Psoas muscle (tissue), 7 donors: ENCODE measurements at regions not wholly inside any gene's neighbourhood (a gene's known extent, or its start where the extent isn't known, plus 50 kb on each side); places are given as distances from the start of the nearest gene placed in this dataset.

Source experiments
- ATAC-seq, 4 donors: fragments of 200-7000 bp; cut with Tn5 transposase; one replicate each; pipeline ENCODE4 v1.9.1; 2020; ENCODE audit warnings: moderate library complexity in 3 of 4, mild to moderate bottlenecking in 2 of 4
- DNase-seq, 2 donors: peaks; one replicate each; pipeline ENCODE4 v3.0.0-alpha.2; 2020
- H3K27ac ChIP-seq: fragments of 200-600 bp; one replicate; pipeline ENCODE4 v1.8.0; 2022
- H3K27me3 ChIP-seq, 3 donors: fragments of 200-600 bp in 1 of 3; one replicate each; pipeline versions ENCODE4 v1.6.1 to v1.8.0; 2013 to 2022; ENCODE audit warnings: low read length in 2 of 3, mild to moderate bottlenecking in 2 of 3, moderate library complexity in 1 of 3; ENCODE audit not compliant: insufficient read depth in 3 of 3
- H3K36me3 ChIP-seq, 2 donors: fragments of 200-600 bp in 1 of 2; one replicate each; pipeline versions ENCODE4 v1.6.1 to v1.8.0; 2013 to 2022; ENCODE audit warnings: low read depth in 1 of 2, mild to moderate bottlenecking in 1 of 2, moderate library complexity in 1 of 2; ENCODE audit not compliant: insufficient read depth in 1 of 2
- H3K4me1 ChIP-seq: fragments of 200-600 bp; one replicate; pipeline ENCODE4 v1.8.0; 2022
- H3K4me3 ChIP-seq: fragments of 200-600 bp; one replicate; pipeline ENCODE4 v1.8.0; 2022; ENCODE audit warnings: mild to moderate bottlenecking
- H3K9me3 ChIP-seq: fragments of 200-600 bp; one replicate; pipeline ENCODE4 v1.8.0; 2022
- WGBS, 3 donors: extraction: QIAGEN DNeasy Blood & Tissue Kit; methylation state at CpG; one replicate each; pipeline versions ENCODE4 v1.1.6 to v1.1.7; 2013; 5-methylcytosine and 5-hydroxymethylcytosine counted together
- intact Hi-C, 2 donors: fragments of 100-400 bp; cut with DNase I; formaldehyde crosslinking; loops; one replicate each; pipeline versions ENCODE4 v1.11.0 to v1.14.2; 2022
- TF ChIP-seq, protein P1 (sequence below): fragments of 200-600 bp; IDR thresholded peaks from one replicate; pipeline ENCODE4 v1.8.0; 2022; ENCODE audit warnings: antibody characterized with exemption
- donor health status: healthy with polysubstance abuse.
- donor health status: DM: no; HTN: no; CAD: no; lungs with moderate emphysema.
- donor health status: Bipolar disorder and iron deficiency.
- donor health status: healthy.
- donor health status: DM: yes; HTN: yes; CAD: no.
- donor health status: DM: no; HTN: no; CAD: no.
- donor health status: DM: yes; HTN: yes; CAD: no.

DNA sequence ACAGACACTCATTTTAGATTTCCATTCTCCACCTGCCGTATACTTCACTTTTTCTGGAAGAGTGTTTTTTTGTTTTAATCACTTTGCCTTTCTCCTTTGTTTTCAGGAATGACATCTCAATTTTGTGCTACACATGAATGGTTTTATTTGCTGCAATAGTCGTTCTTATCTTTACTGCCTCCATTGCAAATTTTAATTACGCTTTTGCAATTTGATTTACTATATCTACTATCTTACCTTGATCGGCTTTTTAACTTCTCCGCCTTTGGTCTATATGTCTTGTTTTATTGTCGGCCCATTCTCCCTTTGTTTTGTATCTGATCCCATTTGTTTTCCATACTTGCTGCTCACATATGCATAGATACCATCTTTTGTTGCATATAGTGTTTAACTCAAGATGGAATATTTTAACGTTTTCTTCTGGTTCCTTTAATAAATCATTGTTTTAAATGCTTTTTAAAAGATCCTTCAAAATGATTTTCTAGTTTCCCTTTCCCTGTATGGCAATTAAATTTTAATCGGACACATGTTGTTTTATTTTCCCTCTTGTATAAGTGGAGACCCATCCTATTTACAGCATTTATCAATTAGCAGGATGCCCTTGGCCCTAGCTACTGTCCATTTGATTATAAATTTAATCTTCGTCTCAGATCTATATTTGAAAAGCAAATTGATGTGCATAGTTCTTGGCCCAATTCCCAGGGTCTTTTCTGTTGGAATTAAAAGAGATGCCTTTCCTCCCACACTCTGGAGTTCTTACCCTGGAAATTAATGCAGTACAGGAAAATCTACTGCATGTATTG lies 97.2 kb upstream of the CNTN4 start:
- Histone ChIP-seq H3K27me3 (no peaks in the 10 kb centered on the region), H3K4me3 (no peak overlapping the region), H3K9me3 (no peaks in the 10 kb centered on the region), H3K4me1 (no peaks in the 10 kb centered on the region), H3K36me3 (no peaks in the 10 kb centered on the region), H3K27ac (no peak overlapping the region)
- no peak for DNase-seq
- TF ChIP-seq, protein P1, sequence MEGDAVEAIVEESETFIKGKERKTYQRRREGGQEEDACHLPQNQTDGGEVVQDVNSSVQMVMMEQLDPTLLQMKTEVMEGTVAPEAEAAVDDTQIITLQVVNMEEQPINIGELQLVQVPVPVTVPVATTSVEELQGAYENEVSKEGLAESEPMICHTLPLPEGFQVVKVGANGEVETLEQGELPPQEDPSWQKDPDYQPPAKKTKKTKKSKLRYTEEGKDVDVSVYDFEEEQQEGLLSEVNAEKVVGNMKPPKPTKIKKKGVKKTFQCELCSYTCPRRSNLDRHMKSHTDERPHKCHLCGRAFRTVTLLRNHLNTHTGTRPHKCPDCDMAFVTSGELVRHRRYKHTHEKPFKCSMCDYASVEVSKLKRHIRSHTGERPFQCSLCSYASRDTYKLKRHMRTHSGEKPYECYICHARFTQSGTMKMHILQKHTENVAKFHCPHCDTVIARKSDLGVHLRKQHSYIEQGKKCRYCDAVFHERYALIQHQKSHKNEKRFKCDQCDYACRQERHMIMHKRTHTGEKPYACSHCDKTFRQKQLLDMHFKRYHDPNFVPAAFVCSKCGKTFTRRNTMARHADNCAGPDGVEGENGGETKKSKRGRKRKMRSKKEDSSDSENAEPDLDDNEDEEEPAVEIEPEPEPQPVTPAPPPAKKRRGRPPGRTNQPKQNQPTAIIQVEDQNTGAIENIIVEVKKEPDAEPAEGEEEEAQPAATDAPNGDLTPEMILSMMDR = no peak
- WGBS, 3 donors = 84 to 86% (median 85%) methylated on average over 9 of the region's 9 CpGs
- no peak for ATAC-seq
- intact Hi-C loops = no loop called here

- WGBS, 3 donors = 60 to 71% (median 64%) methylated on average over 3 of the region's 3 CpGs
- TF ChIP-seq, protein P1 = no peak
- ATAC-seq (no peak), DNase-seq (no peak)
- H3K27ac ChIP-seq = no peak overlapping the region
- no peaks in the 10 kb centered on the region for H3K4me1 ChIP-seq
- intact Hi-C loops = no loop called here
- H3K9me3 ChIP-seq = no peaks in the 10 kb centered on the region
- no peak overlapping the region for H3K4me3 ChIP-seq
- H3K36me3 ChIP-seq = no peaks in the 10 kb centered on the region
- no peaks in the 10 kb centered on the region for H3K27me3 ChIP-seq
Observed at GRCh38 chr3:2023959-2024358, 74.7 kb upstream of the CNTN4 start.

GRCh38 chr3:2024713-2025112 lies 74.0 kb upstream of the CNTN4 start:
- Histone ChIP-seq H3K4me3 (no peak overlapping the region), H3K36me3 (no peaks in the 10 kb centered on the region), H3K27me3 (no peaks in the 10 kb centered on the region), H3K9me3 (no peaks in the 10 kb centered on the region), H3K27ac (no peak overlapping the region), H3K4me1 (no peaks in the 10 kb centered on the region)
- TF ChIP-seq, protein P1 = no peak
- intact Hi-C loops = no loop called here
- WGBS, 3 donors = 67 to 68% (median 67%) methylated on average over 4 of the region's 4 CpGs
- no peak for ATAC-seq
- DNase-seq = no peak

GRCh38 chr3:2029559-2029958 lies 69.1 kb upstream of the CNTN4 start:
- TF ChIP-seq, protein P1 = no peak
- DNase-seq (no peak), ATAC-seq (no peak)
- H3K27me3 ChIP-seq = no peaks in the 10 kb centered on the region
- H3K27ac ChIP-seq = no peak overlapping the region
- 84 to 91% (median 86%) methylated on average over 3 of the region's 3 CpGs for WGBS, 3 donors
- no peaks in the 10 kb centered on the region for H3K36me3 ChIP-seq
- H3K4me1 ChIP-seq = no peaks in the 10 kb centered on the region
- H3K9me3 ChIP-seq = no peaks in the 10 kb centered on the region
- H3K4me3 ChIP-seq = no peak overlapping the region
- intact Hi-C loops = no loop called here

GRCh38 chr3:2036076-2036475 lies 62.6 kb upstream of the CNTN4 start:
- intact Hi-C loops = no loop called here
- ATAC-seq = no peak
- Histone ChIP-seq H3K36me3 (no peaks in the 10 kb centered on the region), H3K27ac (no peak overlapping the region), H3K4me3 (no peak overlapping the region), H3K9me3 (no peaks in the 10 kb centered on the region), H3K4me1 (no peaks in the 10 kb centered on the region), H3K27me3 (no peaks in the 10 kb centered on the region)
- no peak for DNase-seq
- 76 to 85% (median 78%) methylated on average over 4 of the region's 4 CpGs for WGBS, 3 donors
- TF ChIP-seq, protein P1 = no peak
